ENCODE measurements at regions not wholly inside any gene's neighbourhood (a gene's known extent, or its start where the extent isn't known, plus 50 kb on each side); places are given as distances from the start of the nearest gene placed in this dataset.
"Not testable (repeated sequence)": the region's sequence is repeated elsewhere in the genome, so short reads cannot be mapped to it uniquely, and the experiment has no call there.

DNA sequence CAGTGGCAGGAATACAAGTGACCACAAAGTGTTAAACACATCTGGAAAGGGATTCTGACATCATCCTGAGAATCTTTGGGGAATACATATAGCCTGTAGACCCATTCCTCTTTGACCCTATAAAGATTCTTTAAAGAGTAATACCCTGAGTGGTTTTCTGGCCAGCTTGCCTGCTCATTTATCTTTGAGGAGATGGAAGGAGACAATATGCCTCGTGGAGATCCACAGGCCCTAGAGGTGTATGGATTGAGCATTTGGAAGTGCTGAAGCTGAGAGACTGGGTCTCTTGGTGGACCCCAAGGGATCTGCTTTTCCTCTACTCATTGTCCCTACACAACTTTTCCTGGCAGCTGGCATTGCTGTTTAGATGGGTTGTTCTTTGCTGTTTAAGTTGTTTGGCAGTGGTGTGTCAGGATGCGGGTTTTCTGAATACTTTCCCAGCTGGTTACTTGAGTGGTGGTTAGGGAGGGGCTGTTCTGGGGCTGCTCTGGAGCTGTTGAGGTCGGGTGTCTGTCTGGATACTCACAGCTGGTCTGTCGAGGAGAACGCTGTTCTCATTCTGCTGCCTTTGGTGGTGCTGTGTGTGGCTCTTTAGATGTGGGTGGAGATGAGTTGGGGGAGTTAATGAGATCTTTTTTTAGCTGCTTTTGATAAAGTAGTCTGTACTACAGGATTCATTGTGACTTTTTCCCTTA, 50.1 kb upstream of the FAM72C start:
- not testable (repeated sequence) for DNase-seq
